ENCODE measurements at regions not wholly inside any gene's neighbourhood (a gene's known extent, or its start where the extent isn't known, plus 50 kb on each side); places are given as distances from the start of the nearest gene placed in this dataset.
A peak's percentile ranks its signal among the peaks of the same experiment; 100 is the strongest.
"Not testable (repeated sequence)": the region's sequence is repeated elsewhere in the genome, so short reads cannot be mapped to it uniquely, and the experiment has no call there.

DNA sequence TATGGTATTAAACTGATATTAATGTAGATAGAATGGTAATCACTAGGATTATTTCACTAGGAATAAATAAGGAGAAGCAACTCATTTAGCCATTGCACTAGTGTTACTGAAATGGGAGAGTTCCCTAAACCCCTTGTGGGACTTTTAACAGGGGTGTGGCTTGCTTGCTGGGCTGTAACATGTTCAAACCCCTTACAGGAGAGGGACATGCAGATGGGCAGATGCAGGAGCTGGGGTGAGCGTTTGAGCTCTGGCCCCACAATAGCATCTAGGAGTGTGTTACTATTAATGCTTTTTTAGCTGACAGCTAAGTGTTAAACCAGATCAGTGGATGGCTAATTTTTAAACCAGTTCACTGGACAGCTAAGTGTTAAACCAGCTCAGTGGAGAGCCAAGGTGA is 89.3 kb upstream of the ST8SIA4 start:
- H3K36me3 ChIP-seq (ENCODE audit: control insufficient read depth in 1 of 2, insufficient read depth in 2 of 2, low read length in 2 of 2), result no peaks in the 10 kb centered on the region

DNA sequence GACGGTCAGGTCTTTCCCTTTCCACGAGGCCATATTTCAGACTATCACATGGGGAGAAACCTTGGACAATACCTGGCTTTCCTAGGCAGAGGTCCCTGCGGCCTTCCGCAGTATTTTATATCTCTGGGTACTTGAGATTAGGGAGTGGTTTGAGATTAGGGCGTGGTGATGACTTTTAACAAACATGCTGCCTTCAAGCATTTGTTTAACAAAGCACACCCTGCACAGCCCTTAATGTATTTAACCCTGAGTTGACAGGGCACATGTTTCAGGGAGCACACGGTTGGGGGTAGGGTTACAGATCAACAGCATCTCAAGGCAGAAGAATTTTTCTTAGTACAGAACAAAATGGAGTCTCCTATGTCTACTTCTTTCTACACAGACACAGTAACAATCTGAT is 80.5 kb upstream of the ST8SIA4 start:
- H3K36me3 ChIP-seq (ENCODE audit: control insufficient read depth in 1 of 2, insufficient read depth in 2 of 2, low read length in 2 of 2); H3K18ac ChIP-seq (ENCODE audit: low read length); H2BK12ac ChIP-seq (ENCODE audit: low read length); H3K4me2 ChIP-seq (ENCODE audit: low read length); H3K23ac ChIP-seq (ENCODE audit: low read length); H3K27ac ChIP-seq (ENCODE audit: low read depth, low read length); H4K12ac ChIP-seq (ENCODE audit: low read depth, low read length); H3K9me3 ChIP-seq (ENCODE audit: insufficient read depth, low read depth, low read length); H3K14ac ChIP-seq (ENCODE audit: low read length); H3K4me1 ChIP-seq (ENCODE audit: control insufficient read depth in 1 of 2, insufficient read depth in 2 of 2, low read length in 2 of 2); H3K27me3 ChIP-seq (ENCODE audit: insufficient read depth, low read length); H2BK120ac ChIP-seq (ENCODE audit: insufficient read depth, low read length, poor library complexity); H3K9ac ChIP-seq (ENCODE audit: low read length); H4K8ac ChIP-seq (ENCODE audit: low read depth, low read length); DNase-seq; H4K91ac ChIP-seq (ENCODE audit: low read depth, low read length); H2AFZ ChIP-seq (ENCODE audit: insufficient read depth, low read length, poor library complexity); H3K79me2 ChIP-seq (ENCODE audit: control insufficient read depth, insufficient read depth, low read length, poor library complexity); H2AK5ac ChIP-seq (ENCODE audit: low read length); H3K79me1 ChIP-seq (ENCODE audit: low read length); H2BK5ac ChIP-seq (ENCODE audit: low read depth, low read length, poor library complexity); H3K4me3 ChIP-seq (ENCODE audit: low read depth, low read length); H3K4ac ChIP-seq (ENCODE audit: low read depth, low read length): not testable (repeated sequence)
- WGBS (ENCODE audit: extremely low coverage, insufficient coverage, insufficient read length), result no CpG with 5 or more reads among the region's 6 CpGs

More for the DNA sequence above, 89.3 kb upstream of the ST8SIA4 start:
- Histone ChIP-seq H3K27ac (ENCODE audit: low read depth, low read length) (no peak overlapping the region), H2BK120ac (ENCODE audit: insufficient read depth, low read length, poor library complexity) (no peak overlapping the region), H2BK5ac (ENCODE audit: low read depth, low read length, poor library complexity) (no peak overlapping the region), H4K12ac (ENCODE audit: low read depth, low read length) (no peak overlapping the region), H3K27me3 (ENCODE audit: insufficient read depth, low read length) (no peaks in the 10 kb centered on the region), H3K4ac (ENCODE audit: low read depth, low read length) (no peak overlapping the region), H3K4me1 (ENCODE audit: control insufficient read depth in 1 of 2, insufficient read depth in 2 of 2, low read length in 2 of 2) (no peaks in the 10 kb centered on the region), H3K79me2 (ENCODE audit: control insufficient read depth, insufficient read depth, low read length, poor library complexity) (no peaks in the 10 kb centered on the region), H3K18ac (ENCODE audit: low read length) (no peak overlapping the region), H4K8ac (ENCODE audit: low read depth, low read length) (no peak overlapping the region), H3K9ac (ENCODE audit: low read length) (no peak overlapping the region), H3K23ac (ENCODE audit: low read length) (no peak overlapping the region), H3K9me3 (ENCODE audit: insufficient read depth, low read depth, low read length) (no peaks in the 10 kb centered on the region), H2AFZ (ENCODE audit: insufficient read depth, low read length, poor library complexity) (no peak overlapping the region), H2BK12ac (ENCODE audit: low read length) (no peak overlapping the region), H4K91ac (ENCODE audit: low read depth, low read length) (no peak overlapping the region), H3K4me3 (ENCODE audit: low read depth, low read length) (no peak overlapping the region), H3K4me2 (ENCODE audit: low read length) (no peak overlapping the region), H2AK5ac (ENCODE audit: low read length) (no peak overlapping the region), H3K79me1 (ENCODE audit: low read length) (no peaks in the 10 kb centered on the region), H3K14ac (ENCODE audit: low read length) (no peak overlapping the region)
- no peak for DNase-seq
- WGBS (ENCODE audit: extremely low coverage, insufficient coverage, insufficient read length), result no CpG with 5 or more reads among the region's 1 CpG

DNA sequence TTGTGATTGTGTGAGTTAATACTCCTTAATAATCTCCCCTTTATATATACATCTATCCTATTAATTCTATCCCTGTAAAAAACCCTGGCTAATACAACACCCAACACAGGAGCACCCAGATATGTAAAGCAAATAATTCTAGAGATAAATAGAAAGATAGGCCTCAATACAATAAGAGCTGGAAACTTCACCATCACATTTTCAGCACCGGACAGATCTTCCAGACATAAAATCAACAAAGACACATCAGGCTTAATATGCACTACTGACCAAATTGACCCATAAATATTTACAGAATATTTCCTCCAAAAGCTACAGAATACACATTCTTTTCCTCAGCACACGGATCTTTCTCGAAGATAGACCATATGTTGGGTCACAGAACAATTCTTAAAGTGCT is 71.0 kb upstream of the ST8SIA4 start:
- Histone ChIP-seq H3K79me1 (ENCODE audit: low read length) (no peaks in the 10 kb centered on the region), H2BK12ac (ENCODE audit: low read length) (no peak overlapping the region), H3K36me3 (ENCODE audit: control insufficient read depth in 1 of 2, insufficient read depth in 2 of 2, low read length in 2 of 2) (no peaks in the 10 kb centered on the region), H2AFZ (ENCODE audit: insufficient read depth, low read length, poor library complexity) (no peak overlapping the region), H3K79me2 (ENCODE audit: control insufficient read depth, insufficient read depth, low read length, poor library complexity) (no peaks in the 10 kb centered on the region), H2BK5ac (ENCODE audit: low read depth, low read length, poor library complexity) (no peak overlapping the region), H2BK120ac (ENCODE audit: insufficient read depth, low read length, poor library complexity) (no peak overlapping the region), H4K12ac (ENCODE audit: low read depth, low read length) (no peak overlapping the region), H3K4ac (ENCODE audit: low read depth, low read length) (no peak overlapping the region), H3K9me3 (ENCODE audit: insufficient read depth, low read depth, low read length) (no peaks in the 10 kb centered on the region), H3K27me3 (ENCODE audit: insufficient read depth, low read length) (no peaks in the 10 kb centered on the region), H4K91ac (ENCODE audit: low read depth, low read length) (no peak overlapping the region), H4K8ac (ENCODE audit: low read depth, low read length) (no peak overlapping the region), H3K23ac (ENCODE audit: low read length) (no peak overlapping the region), H3K14ac (ENCODE audit: low read length) (no peak overlapping the region), H2AK5ac (ENCODE audit: low read length) (no peak overlapping the region), H3K18ac (ENCODE audit: low read length) (no peak overlapping the region), H3K27ac (ENCODE audit: low read depth, low read length) (no peak overlapping the region), H3K4me3 (ENCODE audit: low read depth, low read length) (no peak overlapping the region), H3K9ac (ENCODE audit: low read length) (no peak overlapping the region), H3K4me2 (ENCODE audit: low read length) (no peak overlapping the region), H3K4me1 (ENCODE audit: control insufficient read depth in 1 of 2, insufficient read depth in 2 of 2, low read length in 2 of 2) (no peaks in the 10 kb centered on the region)
- no CpG with 5 or more reads among the region's 3 CpGs for WGBS (ENCODE audit: extremely low coverage, insufficient coverage, insufficient read length)
- DNase-seq, result no peak

DNA sequence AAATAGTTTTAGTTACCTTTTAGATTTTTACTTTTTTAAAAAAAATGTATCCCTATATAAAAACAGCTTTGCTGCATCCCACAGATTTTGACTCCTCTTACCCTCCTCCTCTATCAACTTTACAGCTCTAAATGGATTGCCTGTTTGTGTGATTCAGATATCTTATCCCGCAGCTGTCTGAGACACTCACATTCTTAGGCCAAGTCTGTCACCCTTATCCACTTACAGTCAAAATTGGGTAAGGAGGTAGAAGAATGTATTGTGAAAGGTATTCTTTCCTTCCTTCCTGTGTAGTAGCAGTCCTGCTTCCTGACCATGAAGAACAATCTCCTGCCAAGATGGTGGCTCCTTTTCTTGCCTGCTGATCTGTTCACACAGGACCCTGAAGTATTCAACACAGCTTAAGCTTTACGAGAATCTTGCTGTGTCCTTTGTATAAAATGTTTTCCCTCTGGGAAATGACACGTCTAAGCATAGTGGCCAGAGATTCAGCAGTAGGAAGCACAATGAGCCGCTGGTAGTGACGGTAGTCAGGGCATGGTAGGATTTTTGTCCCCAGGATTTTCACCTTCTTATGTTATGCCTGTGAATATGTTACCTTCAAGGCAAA is 67.7 kb upstream of the ST8SIA4 start:
- Histone ChIP-seq H2AK5ac (ENCODE audit: low read length) (no peak overlapping the region), H4K91ac (ENCODE audit: low read depth, low read length) (no peak overlapping the region), H4K12ac (ENCODE audit: low read depth, low read length) (no peak overlapping the region), H3K4ac (ENCODE audit: low read depth, low read length) (no peak overlapping the region), H3K9me3 (ENCODE audit: insufficient read depth, low read depth, low read length) (no peaks in the 10 kb centered on the region), H3K4me2 (ENCODE audit: low read length) (no peak overlapping the region), H3K18ac (ENCODE audit: low read length) (no peak overlapping the region), H3K27me3 (ENCODE audit: insufficient read depth, low read length) (no peaks in the 10 kb centered on the region), H3K4me3 (ENCODE audit: low read depth, low read length) (no peak overlapping the region), H2BK120ac (ENCODE audit: insufficient read depth, low read length, poor library complexity) (no peak overlapping the region), H3K9ac (ENCODE audit: low read length) (no peak overlapping the region), H3K14ac (ENCODE audit: low read length) (no peak overlapping the region), H3K23ac (ENCODE audit: low read length) (no peak overlapping the region), H2AFZ (ENCODE audit: insufficient read depth, low read length, poor library complexity) (no peak overlapping the region), H3K4me1 (ENCODE audit: control insufficient read depth in 1 of 2, insufficient read depth in 2 of 2, low read length in 2 of 2) (no peaks in the 10 kb centered on the region), H3K36me3 (ENCODE audit: control insufficient read depth in 1 of 2, insufficient read depth in 2 of 2, low read length in 2 of 2) (no peaks in the 10 kb centered on the region), H3K79me2 (ENCODE audit: control insufficient read depth, insufficient read depth, low read length, poor library complexity) (no peaks in the 10 kb centered on the region), H4K8ac (ENCODE audit: low read depth, low read length) (no peak overlapping the region), H3K27ac (ENCODE audit: low read depth, low read length) (no peak overlapping the region), H2BK12ac (ENCODE audit: low read length) (no peak overlapping the region), H3K79me1 (ENCODE audit: low read length) (no peaks in the 10 kb centered on the region), H2BK5ac (ENCODE audit: low read depth, low read length, poor library complexity) (no peak overlapping the region)
- DNase-seq, result peak; percentile 68 to 87
- WGBS (ENCODE audit: extremely low coverage, insufficient coverage, insufficient read length), result no CpG with 5 or more reads among the region's 5 CpGs

All from trophoblast cell (in vitro differentiated cells and primary cell).